Muscle layer of duodenum (tissue), 2 donors: ENCODE measurements at regions not wholly inside any gene's neighbourhood (a gene's known extent, or its start where the extent isn't known, plus 50 kb on each side); places are given as distances from the start of the nearest gene placed in this dataset.

Source experiments
- H3K27ac ChIP-seq: one replicate; pipeline ENCODE4 v1.7.0; 2013; ENCODE audit warnings: mild to moderate bottlenecking, low read length
- H3K27me3 ChIP-seq: one replicate; pipeline ENCODE4 v1.7.0; 2013; ENCODE audit warnings: low read depth, mild to moderate bottlenecking, control low read depth, low read length
- H3K36me3 ChIP-seq, 2 donors: one replicate each; pipeline ENCODE4 v1.7.0; 2013; ENCODE audit warnings: low read length in 2 of 2, control low read depth in 1 of 2, mild to moderate bottlenecking in 1 of 2; ENCODE audit not compliant: insufficient read depth in 2 of 2, control insufficient read depth in 1 of 2
- H3K4me1 ChIP-seq, 2 donors: one replicate each; pipeline ENCODE4 v1.7.0; 2013; ENCODE audit warnings: low read length in 2 of 2, mild to moderate bottlenecking in 2 of 2, control low read depth in 1 of 2, moderate library complexity in 1 of 2; ENCODE audit not compliant: insufficient read depth in 2 of 2, control insufficient read depth in 1 of 2
- H3K4me3 ChIP-seq, 2 donors: one replicate each; pipeline ENCODE4 v1.7.0; 2013; ENCODE audit warnings: low read length in 2 of 2, low read depth in 1 of 2, mild to moderate bottlenecking in 1 of 2
- H3K9me3 ChIP-seq, 2 donors: one replicate each; pipeline ENCODE4 v1.7.0; 2013; ENCODE audit warnings: low read length in 2 of 2, control low read depth in 1 of 2, mild to moderate bottlenecking in 1 of 2; ENCODE audit not compliant: control insufficient read depth in 1 of 2
- donor health status: healthy.

GRCh38 chr2:12256206-12256605 lies 460.5 kb upstream of the TRIB2 start:
- H3K4me3 ChIP-seq: no peak overlapping the region

GRCh38 chr2:12257476-12257875 lies 459.3 kb upstream of the TRIB2 start:
- H3K27ac ChIP-seq: no peak overlapping the region
- H3K36me3 ChIP-seq: no peaks in the 10 kb centered on the region
- H3K9me3 ChIP-seq: no peaks in the 10 kb centered on the region
- H3K4me3 ChIP-seq: no peak overlapping the region
- peaks cover 0 to 7% of the 10 kb centered on the region in 2 donors for H3K4me1 ChIP-seq
- no peaks in the 10 kb centered on the region for H3K27me3 ChIP-seq

More at GRCh38 chr2:12256206-12256605, 460.5 kb upstream of the TRIB2 start:
- no peaks in the 10 kb centered on the region for H3K9me3 ChIP-seq
- H3K27me3 ChIP-seq: no peaks in the 10 kb centered on the region
- H3K4me1 ChIP-seq: peaks cover 0 to 5% of the 10 kb centered on the region in 2 donors
- no peak overlapping the region for H3K27ac ChIP-seq
- no peaks in the 10 kb centered on the region for H3K36me3 ChIP-seq

GRCh38 chr2:12259493-12259892 lies 457.2 kb upstream of the TRIB2 start:
- H3K9me3 ChIP-seq: no peaks in the 10 kb centered on the region
- peaks cover 0 to 17% of the 10 kb centered on the region in 2 donors for H3K4me1 ChIP-seq
- H3K27ac ChIP-seq: no peak overlapping the region
- H3K36me3 ChIP-seq: no peaks in the 10 kb centered on the region
- H3K27me3 ChIP-seq: no peaks in the 10 kb centered on the region
- H3K4me3 ChIP-seq: no peak overlapping the region

- H3K9me3 ChIP-seq: no peaks in the 10 kb centered on the region
- no peaks in the 10 kb centered on the region for H3K27me3 ChIP-seq
- no peak overlapping the region for H3K4me3 ChIP-seq
- no peak overlapping the region for H3K27ac ChIP-seq
- no peaks in the 10 kb centered on the region for H3K36me3 ChIP-seq
- peaks cover 0 to 14% of the 10 kb centered on the region in 2 donors for H3K4me1 ChIP-seq
Observed at GRCh38 chr2:12261986-12262680, 454.6 kb upstream of the TRIB2 start.

- no peaks in the 10 kb centered on the region for H3K9me3 ChIP-seq
- no peak overlapping the region for H3K27ac ChIP-seq
- no peak overlapping the region for H3K4me3 ChIP-seq
- H3K36me3 ChIP-seq: no peaks in the 10 kb centered on the region
- no peaks in the 10 kb centered on the region for H3K27me3 ChIP-seq
- H3K4me1 ChIP-seq: peaks cover 0 to 12% of the 10 kb centered on the region in 2 donors
Observed at GRCh38 chr2:12262681-12263436, 453.9 kb upstream of the TRIB2 start.

GRCh38 chr2:12263730-12264129 lies 453.0 kb upstream of the TRIB2 start:
- H3K4me1 ChIP-seq: peaks cover 0 to 12% of the 10 kb centered on the region in 2 donors
- H3K27ac ChIP-seq: no peak overlapping the region
- H3K27me3 ChIP-seq: no peaks in the 10 kb centered on the region
- H3K36me3 ChIP-seq: no peaks in the 10 kb centered on the region
- H3K4me3 ChIP-seq: no peak overlapping the region
- H3K9me3 ChIP-seq: no peaks in the 10 kb centered on the region

- no peak overlapping the region for H3K27ac ChIP-seq
- H3K4me1 ChIP-seq: peaks cover 0 to 12% of the 10 kb centered on the region in 2 donors
Observed at GRCh38 chr2:12264146-12264545, 452.6 kb upstream of the TRIB2 start.

GRCh38 chr2:12265646-12266045 lies 451.1 kb upstream of the TRIB2 start:
- H3K27me3 ChIP-seq: no peaks in the 10 kb centered on the region
- H3K4me3 ChIP-seq: no peak overlapping the region
- H3K4me1 ChIP-seq: peaks cover 0 to 12% of the 10 kb centered on the region in 2 donors
- no peaks in the 10 kb centered on the region for H3K9me3 ChIP-seq
- no peaks in the 10 kb centered on the region for H3K36me3 ChIP-seq
- no peak overlapping the region for H3K27ac ChIP-seq

More at GRCh38 chr2:12264146-12264545, 452.6 kb upstream of the TRIB2 start:
- H3K27me3 ChIP-seq: no peaks in the 10 kb centered on the region
- no peaks in the 10 kb centered on the region for H3K9me3 ChIP-seq
- H3K4me3 ChIP-seq: no peak overlapping the region
- H3K36me3 ChIP-seq: no peaks in the 10 kb centered on the region

GRCh38 chr2:12267042-12267441 lies 449.7 kb upstream of the TRIB2 start:
- H3K36me3 ChIP-seq: no peaks in the 10 kb centered on the region
- H3K4me3 ChIP-seq: no peak overlapping the region
- no peak overlapping the region for H3K27ac ChIP-seq
- peaks cover 0 to 12% of the 10 kb centered on the region in 2 donors for H3K4me1 ChIP-seq
- no peaks in the 10 kb centered on the region for H3K27me3 ChIP-seq
- H3K9me3 ChIP-seq: no peaks in the 10 kb centered on the region

- Histone ChIP-seq H3K4me1 (no peaks in the 10 kb centered on the region), H3K27me3 (no peaks in the 10 kb centered on the region), H3K36me3 (no peaks in the 10 kb centered on the region), H3K4me3 (no peak overlapping the region), H3K27ac (no peak overlapping the region), H3K9me3 (no peaks in the 10 kb centered on the region)
Observed at GRCh38 chr2:12269041-12269972, 447.4 kb upstream of the TRIB2 start.
